IMR-90 (cell line): ENCODE measurements at regions not wholly inside any gene's neighbourhood (a gene's known extent, or its start where the extent isn't known, plus 50 kb on each side); places are given as distances from the start of the nearest gene placed in this dataset.

Experiments
- ATAC-seq: fragments of 200-7000 bp; cut with Tn5 transposase; 2 replicates; pipeline ENCODE4 v1.9.1; 2020; ENCODE audit warnings: low read depth, mild to moderate bottlenecking, moderate library complexity
- BruUV-seq: library from RNA; stranded (reverse); fragments of 400-500 nt; replicated peaks from 2 replicates; lab custom pipeline; 2021; lab: Mats Ljungman, UMichigan
- CTCF ChIA-PET: fragments of 300-600 bp; formaldehyde crosslinking; extraction: SDS; loops from one replicate; lab custom pipeline; 2021; ENCODE audit warnings: antibody characterized with exemption; lab: Yijun Ruan, JAX
- POLR2A ChIA-PET: fragments of 300-600 bp; sonication (Branson Sonifier 250); formaldehyde crosslinking; loops from one replicate; lab custom pipeline; 2022; ENCODE audit warnings: antibody characterized with exemption; ENCODE audit not compliant: unreplicated experiment; lab: Charles Lee
- DNase-seq: peaks from one replicate; pipeline ENCODE4 v3.0.0; 2013
- H2AFZ ChIP-seq: replicated peaks from 2 replicates; pipeline ENCODE3; 2013; ENCODE audit warnings: low read length, mild to moderate bottlenecking; ENCODE audit not compliant: poor library complexity
- H2AK5ac ChIP-seq: 2 replicates; pipeline ENCODE4 v1.6.1; 2013; ENCODE audit warnings: low read depth, low read length, inconsistent platforms
- H2AK9ac ChIP-seq: replicated peaks from 2 replicates; pipeline ENCODE3; 2013; ENCODE audit warnings: mild to moderate bottlenecking, low read depth, low read length, moderate library complexity; ENCODE audit not compliant: poor library complexity
- H2BK120ac ChIP-seq: 2 replicates; pipeline ENCODE4 v1.6.1; 2013; ENCODE audit warnings: low read depth, low read length, inconsistent platforms
- H2BK15ac ChIP-seq: 3 replicates; pipeline ENCODE4 v1.6.1; 2013; ENCODE audit warnings: low read depth, low read length, inconsistent platforms
- H2BK20ac ChIP-seq: 2 replicates; pipeline ENCODE4 v1.6.1; 2013; ENCODE audit warnings: low read depth, mild to moderate bottlenecking, inconsistent platforms, low read length, moderate library complexity
- H2BK5ac ChIP-seq: 2 replicates; pipeline ENCODE4 v1.6.1; 2013; ENCODE audit warnings: mild to moderate bottlenecking, low read depth, low read length, inconsistent platforms; ENCODE audit not compliant: poor library complexity, severe bottlenecking
- H3K14ac ChIP-seq: replicated peaks from 2 replicates; pipeline ENCODE4 v1.6.1; 2013; ENCODE audit warnings: low read depth, low read length, inconsistent platforms
- H3K18ac ChIP-seq: 2 replicates; pipeline ENCODE4 v1.6.1; 2013; ENCODE audit warnings: low read depth, low read length, control low read depth
- H3K23ac ChIP-seq: 2 replicates; pipeline ENCODE4 v1.6.1; 2013; ENCODE audit warnings: low read depth, low read length, inconsistent platforms
- H3K27ac ChIP-seq: 2 replicates; pipeline ENCODE4 v1.5.1; 2013; ENCODE audit warnings: mild to moderate bottlenecking, control low read depth, low read length; ENCODE audit not compliant: insufficient read depth
- H3K27me3 ChIP-seq: 2 replicates; pipeline ENCODE4 v1.6.1; 2013; ENCODE audit warnings: low read length; ENCODE audit not compliant: control insufficient read depth, insufficient read depth
- H3K36me3 ChIP-seq: 2 replicates; pipeline ENCODE4 v1.6.1; 2013; ENCODE audit warnings: low read length, mixed read lengths; ENCODE audit not compliant: control insufficient read depth, insufficient read depth
- H3K4ac ChIP-seq: 2 replicates; pipeline ENCODE4 v1.6.1; 2013; ENCODE audit warnings: low read depth, low read length, inconsistent platforms
- H3K4me1 ChIP-seq: 2 replicates; pipeline ENCODE4 v1.6.1; 2013; ENCODE audit warnings: low read length, mixed read lengths; ENCODE audit not compliant: control insufficient read depth, insufficient read depth
- H3K4me2 ChIP-seq: 2 replicates; pipeline ENCODE4 v1.6.1; 2013; ENCODE audit warnings: low read depth, mild to moderate bottlenecking, control low read depth, low read length, moderate library complexity
- H3K4me3 ChIP-seq: 2 replicates; pipeline ENCODE4 v1.5.1; 2013; ENCODE audit warnings: low read depth, mild to moderate bottlenecking, control low read depth, low read length, moderate library complexity; ENCODE audit not compliant: insufficient read depth
- H3K56ac ChIP-seq: 2 replicates; pipeline ENCODE4 v1.6.1; 2013; ENCODE audit warnings: low read length, inconsistent platforms; ENCODE audit not compliant: insufficient read depth; ENCODE audit errors: extremely low read depth
- H3K79me1 ChIP-seq, 2 experiments: 2 replicates each; pipeline ENCODE4 v1.6.1; 2013; ENCODE audit warnings: low read length in 2 of 2, inconsistent platforms in 1 of 2, low read depth in 1 of 2
- H3K9ac ChIP-seq: 2 replicates; pipeline ENCODE4 v1.6.1; 2013; ENCODE audit warnings: low read depth, low read length, control low read depth
- H3K9me1 ChIP-seq: 2 replicates; pipeline ENCODE4 v1.6.1; 2013; ENCODE audit warnings: low read length, inconsistent platforms; ENCODE audit not compliant: insufficient read depth
- H3K9me3 ChIP-seq: 2 replicates; pipeline ENCODE4 v1.6.1; 2013; ENCODE audit warnings: low read length; ENCODE audit not compliant: control insufficient read depth, insufficient read depth
- H4K20me1 ChIP-seq: 2 replicates; pipeline ENCODE4 v1.6.1; 2013; ENCODE audit warnings: low read length, inconsistent platforms; ENCODE audit not compliant: insufficient read depth
- H4K5ac ChIP-seq: 2 replicates; pipeline ENCODE4 v1.6.1; 2013; ENCODE audit warnings: mild to moderate bottlenecking, low read depth, low read length, control low read depth
- H4K8ac ChIP-seq, 2 experiments: 2 replicates each; pipeline ENCODE4 v1.6.1; 2013; ENCODE audit warnings: low read depth in 2 of 2, low read length in 2 of 2, control low read depth in 1 of 2, inconsistent platforms in 1 of 2
- H4K91ac ChIP-seq: 2 replicates; pipeline ENCODE4 v1.6.1; 2013; ENCODE audit warnings: low read depth, low read length, inconsistent platforms; ENCODE audit not compliant: insufficient read depth
- BHLHE40 ChIP-seq: fragments of 150-350 bp; IDR thresholded peaks from 2 replicates; pipeline ENCODE4 v1.6.1; 2016; ENCODE audit warnings: mild to moderate bottlenecking, low read depth, low read length
- CHD1 ChIP-seq: IDR thresholded peaks from 2 replicates; pipeline ENCODE4 v1.6.1; 2012; ENCODE audit warnings: low read depth, low read length, improper control_type of control experiment
- CTCF ChIP-seq: conservative IDR thresholded peaks from 2 replicates; pipeline ENCODE4 v1.5.1; 2012; ENCODE audit warnings: mild to moderate bottlenecking, low read depth, low read length, improper control_type of control experiment
- ELK1 ChIP-seq: fragments of 150-350 bp; IDR thresholded peaks from 2 replicates; pipeline ENCODE4 v1.6.1; 2016; ENCODE audit warnings: low read depth, mild to moderate bottlenecking, low read length, moderate library complexity, borderline replicate concordance
- FOS ChIP-seq: fragments of 150-350 bp; IDR thresholded peaks from 2 replicates; pipeline ENCODE4 v1.6.1; 2016; ENCODE audit warnings: low read depth, low read length
- MAFK ChIP-seq: IDR thresholded peaks from 2 replicates; pipeline ENCODE4 v1.6.1; 2012; ENCODE audit warnings: low read depth, low read length, improper control_type of control experiment
- MAZ ChIP-seq: IDR thresholded peaks from 2 replicates; pipeline ENCODE4 v1.6.1; 2012; ENCODE audit warnings: low read depth, mild to moderate bottlenecking, low read length, improper control_type of control experiment, moderate library complexity, borderline replicate concordance
- RCOR1 ChIP-seq: IDR thresholded peaks from 2 replicates; pipeline ENCODE4 v1.6.1; 2012; ENCODE audit warnings: mild to moderate bottlenecking, low read length, improper control_type of control experiment; ENCODE audit not compliant: insufficient replicate concordance
- SMC3 ChIP-seq: fragments of 150-350 bp; IDR thresholded peaks from 2 replicates; pipeline ENCODE4 v1.6.1; 2016; ENCODE audit warnings: low read depth, mild to moderate bottlenecking, antibody characterized with exemption, low read length, moderate library complexity
- WGBS, 2 experiments: methylation state at CpG; one replicate each; pipeline versions ENCODE4 v1.1.5 to v1.1.7; 2013; ENCODE audit warnings: missing lambda C conversion rate in 2 of 2; ENCODE audit not compliant: insufficient read length in 1 of 2; ENCODE audit errors: extremely low coverage in 2 of 2; 5-methylcytosine and 5-hydroxymethylcytosine counted together
- dilution Hi-C: fragments of 300-500 bp; cut with HindIII; formaldehyde crosslinking; loops from one replicate; pipeline ENCODE4 v1.14.3; 2018; ENCODE audit warnings: low sequenced_read_pairs; ENCODE audit not compliant: unreplicated experiment
- in situ Hi-C: fragments of 300-500 bp; cut with MboI; formaldehyde crosslinking; loops from 3 replicates; pipeline ENCODE4 v1.14.3; 2019; ENCODE audit warnings: low sequenced_read_pairs, inconsistent platforms, mixed read lengths
- intact Hi-C: fragments of 100-400 bp; cut with micrococcal nuclease; formaldehyde crosslinking; loops from 2 replicates; pipeline ENCODE4 v1.10.0; 2022

- Histone ChIP-seq H3K4me3 (no peak overlapping the region), H3K9ac (no peak overlapping the region), H2BK120ac (no peak overlapping the region), H3K4me2 (no peak overlapping the region), H2BK15ac (no peak overlapping the region), H4K8ac (no peak overlapping the region), H3K36me3 (no peaks in the 10 kb centered on the region), H4K5ac (no peak overlapping the region), H3K27me3 (no peaks in the 10 kb centered on the region), H3K4me1 (no peaks in the 10 kb centered on the region), H3K18ac (no peak overlapping the region), H2BK5ac (no peak overlapping the region), H3K14ac (no peak overlapping the region), H2AK9ac (no peak overlapping the region), H2AK5ac (no peak overlapping the region), H2AFZ (no peak overlapping the region), H2BK20ac (no peak overlapping the region), H3K79me1 (no peaks in the 10 kb centered on the region), H3K56ac (no peak overlapping the region), H3K9me3 (peaks cover 4% of the 10 kb centered on the region; the same call in 1 of the 2 replicates), H3K9me1 (no peaks in the 10 kb centered on the region), H3K27ac (no peak overlapping the region), H3K4ac (no peak overlapping the region), H4K20me1 (no peaks in the 10 kb centered on the region), H3K23ac (no peak overlapping the region), H4K91ac (no peak overlapping the region)
- dilution Hi-C loops (no loop called here), in situ Hi-C loops (no loop called here), intact Hi-C loops (no loop called here)
- ATAC-seq (no peak), DNase-seq (no peak)
- CTCF ChIA-PET, result no interaction called here
- TF ChIP-seq MAFK (no peak), MAZ (no peak), FOS (no peak), SMC3 (no peak), RCOR1 (no peak), ELK1 (no peak), CHD1 (no peak), BHLHE40 (no peak), CTCF (no peak)
- no TSS peak for BruUV-seq
- POLR2A ChIA-PET, result no interaction called here
- WGBS, 2 experiments, result no CpG with 5 or more reads among the region's 3 CpGs
These were observed 293.0 kb downstream of the LRATD1 start for GRCh38 chr2:14925471-14925870.
